ENCODE measurements at regions not wholly inside any gene's neighbourhood (a gene's known extent, or its start where the extent isn't known, plus 50 kb on each side); places are given as distances from the start of the nearest gene placed in this dataset.

DNA sequence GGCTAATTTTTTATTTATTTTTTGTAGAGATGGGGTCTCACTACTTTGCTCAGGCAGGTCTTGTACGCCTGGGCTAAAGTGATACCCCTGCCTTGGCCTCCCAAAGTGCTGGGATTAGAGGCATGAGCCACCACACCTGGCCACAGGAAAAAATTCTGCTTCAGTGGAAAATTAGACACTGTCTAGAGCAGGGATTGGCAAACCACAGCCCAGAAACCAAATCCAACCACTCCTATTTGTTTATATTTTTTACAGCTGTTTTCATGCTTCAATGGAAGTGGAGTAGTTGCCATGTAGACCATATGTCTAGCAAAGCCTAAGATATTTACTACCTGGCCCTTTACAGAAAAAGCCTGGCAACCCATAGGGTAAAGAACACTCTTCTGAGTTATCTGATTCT lies 123.7 kb upstream of the MRI1 start:
- TF ChIP-seq SMC3 (IDR thresholded peaks at IDR 0.05; ENCODE audit: low read depth, low read length) (no peak), GABPA (IDR thresholded peaks at IDR 0.05; ENCODE audit: low read depth) (no peak), YY1 (IDR thresholded peaks at IDR 0.05; ENCODE audit: low read depth) (no peak), MXI1 (IDR thresholded peaks at IDR 0.05; ENCODE audit: low read depth, low read length) (no peak), SIN3A (IDR thresholded peaks at IDR 0.05; ENCODE audit: borderline replicate concordance, low read depth, low read length) (no peak), RFX5 (IDR thresholded peaks at IDR 0.05; ENCODE audit: low read length) (no peak), TAF1 (IDR thresholded peaks at IDR 0.05; ENCODE audit: borderline replicate concordance, low read depth, low read length) (no peak), TCF12 (IDR thresholded peaks at IDR 0.05) (no peak)
- TF ChIP-seq, protein P1, sequence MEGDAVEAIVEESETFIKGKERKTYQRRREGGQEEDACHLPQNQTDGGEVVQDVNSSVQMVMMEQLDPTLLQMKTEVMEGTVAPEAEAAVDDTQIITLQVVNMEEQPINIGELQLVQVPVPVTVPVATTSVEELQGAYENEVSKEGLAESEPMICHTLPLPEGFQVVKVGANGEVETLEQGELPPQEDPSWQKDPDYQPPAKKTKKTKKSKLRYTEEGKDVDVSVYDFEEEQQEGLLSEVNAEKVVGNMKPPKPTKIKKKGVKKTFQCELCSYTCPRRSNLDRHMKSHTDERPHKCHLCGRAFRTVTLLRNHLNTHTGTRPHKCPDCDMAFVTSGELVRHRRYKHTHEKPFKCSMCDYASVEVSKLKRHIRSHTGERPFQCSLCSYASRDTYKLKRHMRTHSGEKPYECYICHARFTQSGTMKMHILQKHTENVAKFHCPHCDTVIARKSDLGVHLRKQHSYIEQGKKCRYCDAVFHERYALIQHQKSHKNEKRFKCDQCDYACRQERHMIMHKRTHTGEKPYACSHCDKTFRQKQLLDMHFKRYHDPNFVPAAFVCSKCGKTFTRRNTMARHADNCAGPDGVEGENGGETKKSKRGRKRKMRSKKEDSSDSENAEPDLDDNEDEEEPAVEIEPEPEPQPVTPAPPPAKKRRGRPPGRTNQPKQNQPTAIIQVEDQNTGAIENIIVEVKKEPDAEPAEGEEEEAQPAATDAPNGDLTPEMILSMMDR (IDR thresholded peaks at IDR 0.05), result no peak
- TF ChIP-seq, protein P2, sequence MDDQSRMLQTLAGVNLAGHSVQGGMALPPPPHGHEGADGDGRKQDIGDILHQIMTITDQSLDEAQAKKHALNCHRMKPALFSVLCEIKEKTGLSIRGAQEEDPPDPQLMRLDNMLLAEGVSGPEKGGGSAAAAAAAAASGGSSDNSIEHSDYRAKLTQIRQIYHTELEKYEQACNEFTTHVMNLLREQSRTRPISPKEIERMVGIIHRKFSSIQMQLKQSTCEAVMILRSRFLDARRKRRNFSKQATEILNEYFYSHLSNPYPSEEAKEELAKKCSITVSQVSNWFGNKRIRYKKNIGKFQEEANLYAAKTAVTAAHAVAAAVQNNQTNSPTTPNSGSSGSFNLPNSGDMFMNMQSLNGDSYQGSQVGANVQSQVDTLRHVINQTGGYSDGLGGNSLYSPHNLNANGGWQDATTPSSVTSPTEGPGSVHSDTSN (IDR thresholded peaks at IDR 0.05), result no peak

Data from SK-N-SH (cell line).